Activated CD8-positive, alpha-beta memory T cell treated with anti-CD3 and anti-CD28 coated beads, Interleukin-2, amount 50 U/mL, for 1 hour (primary cell): ENCODE measurements at regions not wholly inside any gene's neighbourhood (a gene's known extent, or its start where the extent isn't known, plus 50 kb on each side); places are given as distances from the start of the nearest gene placed in this dataset.

Experiments used
- DNase-seq: peaks from one replicate; pipeline ENCODE4 v3.0.0-alpha.2; 2020; ENCODE audit errors: extremely low read depth

- DNase-seq, result no peak
These were observed 543.0 kb downstream of the SPRY1 start for GRCh38 chr4:123939621-123940020.

- no peak for DNase-seq
These were observed 544.0 kb downstream of the SPRY1 start for GRCh38 chr4:123940604-123941003.

- no peak for DNase-seq
These were observed 544.7 kb downstream of the SPRY1 start for GRCh38 chr4:123941306-123941705.

- no peak for DNase-seq
These were observed 547.4 kb downstream of the SPRY1 start for GRCh38 chr4:123943976-123944375.

GRCh38 chr4:123945301-123945700 lies 548.7 kb downstream of the SPRY1 start:
- DNase-seq, result no peak

- no peak for DNase-seq
These were observed 553.9 kb downstream of the SPRY1 start for GRCh38 chr4:123950530-123950929.

GRCh38 chr4:123952530-123953274 lies 556.1 kb downstream of the SPRY1 start:
- no peak for DNase-seq

GRCh38 chr4:123953566-123953965 lies 557.0 kb downstream of the SPRY1 start:
- no peak for DNase-seq

- no peak for DNase-seq
These were observed 557.6 kb downstream of the SPRY1 start for GRCh38 chr4:123954220-123954619.

GRCh38 chr4:123955167-123955800 lies 558.7 kb downstream of the SPRY1 start:
- DNase-seq, result no peak

GRCh38 chr4:123956204-123956603 lies 559.6 kb downstream of the SPRY1 start:
- no peak for DNase-seq

GRCh38 chr4:123966990-123967769 lies 570.6 kb downstream of the SPRY1 start:
- no peak for DNase-seq

GRCh38 chr4:123972031-123972430 lies 575.4 kb downstream of the SPRY1 start:
- no peak for DNase-seq

GRCh38 chr4:123974386-123975149 lies 578.0 kb downstream of the SPRY1 start:
- no peak for DNase-seq

GRCh38 chr4:123976285-123976684 lies 579.7 kb downstream of the SPRY1 start:
- DNase-seq, result no peak

- DNase-seq, result no peak
These were observed 580.2 kb downstream of the SPRY1 start for GRCh38 chr4:123976819-123977218.

GRCh38 chr4:123977641-123978081 lies 581.1 kb downstream of the SPRY1 start:
- DNase-seq, result no peak

GRCh38 chr4:123978637-123979036 lies 582.0 kb downstream of the SPRY1 start:
- DNase-seq, result no peak

GRCh38 chr4:123980736-123981300 lies 584.2 kb downstream of the SPRY1 start:
- no peak for DNase-seq

- DNase-seq, result no peak
These were observed 588.3 kb downstream of the SPRY1 start for GRCh38 chr4:123984886-123985285.

GRCh38 chr4:123986268-123986798 lies 589.7 kb downstream of the SPRY1 start:
- no peak for DNase-seq
